ENCODE measurements at regions not wholly inside any gene's neighbourhood (a gene's known extent, or its start where the extent isn't known, plus 50 kb on each side); places are given as distances from the start of the nearest gene placed in this dataset.

DNA sequence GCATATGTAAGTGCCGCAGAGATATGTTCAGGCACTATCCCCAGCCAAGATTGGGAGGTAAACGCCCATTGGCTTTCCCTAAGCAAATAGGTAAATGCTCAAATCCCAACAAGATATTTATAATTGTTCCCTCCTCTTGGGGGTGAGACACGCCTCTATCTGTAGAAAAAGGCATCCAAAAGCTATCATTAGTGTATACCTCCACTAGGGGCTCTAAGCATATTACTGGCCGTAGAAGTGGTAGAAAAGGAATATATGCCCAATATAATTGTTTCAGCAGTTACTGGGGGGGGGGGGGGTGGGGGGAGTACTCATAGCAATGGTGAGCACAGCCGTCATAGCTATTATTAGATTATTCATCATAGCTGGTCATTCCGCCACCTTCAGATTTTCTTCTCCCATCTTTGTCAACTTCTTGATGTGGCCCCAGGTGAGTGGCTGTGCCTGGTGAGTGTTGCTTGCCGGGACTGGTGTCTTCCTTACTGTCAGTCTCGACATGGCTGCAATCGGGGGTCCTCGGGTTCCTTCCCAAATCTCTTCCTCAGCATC is 53.3 kb upstream of the WDR1 start:
- TF ChIP-seq, protein P1, sequence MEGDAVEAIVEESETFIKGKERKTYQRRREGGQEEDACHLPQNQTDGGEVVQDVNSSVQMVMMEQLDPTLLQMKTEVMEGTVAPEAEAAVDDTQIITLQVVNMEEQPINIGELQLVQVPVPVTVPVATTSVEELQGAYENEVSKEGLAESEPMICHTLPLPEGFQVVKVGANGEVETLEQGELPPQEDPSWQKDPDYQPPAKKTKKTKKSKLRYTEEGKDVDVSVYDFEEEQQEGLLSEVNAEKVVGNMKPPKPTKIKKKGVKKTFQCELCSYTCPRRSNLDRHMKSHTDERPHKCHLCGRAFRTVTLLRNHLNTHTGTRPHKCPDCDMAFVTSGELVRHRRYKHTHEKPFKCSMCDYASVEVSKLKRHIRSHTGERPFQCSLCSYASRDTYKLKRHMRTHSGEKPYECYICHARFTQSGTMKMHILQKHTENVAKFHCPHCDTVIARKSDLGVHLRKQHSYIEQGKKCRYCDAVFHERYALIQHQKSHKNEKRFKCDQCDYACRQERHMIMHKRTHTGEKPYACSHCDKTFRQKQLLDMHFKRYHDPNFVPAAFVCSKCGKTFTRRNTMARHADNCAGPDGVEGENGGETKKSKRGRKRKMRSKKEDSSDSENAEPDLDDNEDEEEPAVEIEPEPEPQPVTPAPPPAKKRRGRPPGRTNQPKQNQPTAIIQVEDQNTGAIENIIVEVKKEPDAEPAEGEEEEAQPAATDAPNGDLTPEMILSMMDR (IDR thresholded peaks at IDR 0.05), result no peak
- no peak for TF ChIP-seq EZH2 (IDR thresholded peaks at IDR 0.05; ENCODE audit: borderline replicate concordance, insufficient read depth, low read depth, low read length, poor library complexity, severe bottlenecking)

All from B cell (primary cell).